ENCODE measurements at regions not wholly inside any gene's neighbourhood (a gene's known extent, or its start where the extent isn't known, plus 50 kb on each side); places are given as distances from the start of the nearest gene placed in this dataset.

GRCh38 chr5:120298981-120299380 lies 165.1 kb upstream of the PRR16 start:
- no peak for DNase-seq (ENCODE audit: low read depth)
- H3K4me3 ChIP-seq (ENCODE audit: low read depth, low read length): no peak overlapping the region
- TF ChIP-seq CTCF (IDR thresholded peaks at IDR 0.05; ENCODE audit: control insufficient read depth, extremely low read depth, insufficient read depth): no peak

- DNase-seq (ENCODE audit: low read depth): no peak
- no peak for TF ChIP-seq CTCF (IDR thresholded peaks at IDR 0.05; ENCODE audit: control insufficient read depth, extremely low read depth, insufficient read depth)
- H3K4me3 ChIP-seq (ENCODE audit: low read depth, low read length): no peak overlapping the region
These were observed 159.4 kb upstream of the PRR16 start for GRCh38 chr5:120304663-120305062.

- DNase-seq (ENCODE audit: low read depth): no peak
- H3K4me3 ChIP-seq (ENCODE audit: low read depth, low read length): no peak overlapping the region
- TF ChIP-seq CTCF (IDR thresholded peaks at IDR 0.05; ENCODE audit: control insufficient read depth, extremely low read depth, insufficient read depth): no peak
These were observed 157.8 kb upstream of the PRR16 start for GRCh38 chr5:120306303-120306702.

- H3K4me3 ChIP-seq (ENCODE audit: low read depth, low read length): no peak overlapping the region
- no peak for TF ChIP-seq CTCF (IDR thresholded peaks at IDR 0.05; ENCODE audit: control insufficient read depth, extremely low read depth, insufficient read depth)
- DNase-seq (ENCODE audit: low read depth): no peak
These were observed 149.9 kb upstream of the PRR16 start for GRCh38 chr5:120314191-120314590.

- TF ChIP-seq CTCF (IDR thresholded peaks at IDR 0.05; ENCODE audit: control insufficient read depth, extremely low read depth, insufficient read depth): no peak
- no peak for DNase-seq (ENCODE audit: low read depth)
- H3K4me3 ChIP-seq (ENCODE audit: low read depth, low read length): no peak overlapping the region
These were observed 143.5 kb upstream of the PRR16 start for GRCh38 chr5:120320626-120321025.

GRCh38 chr5:120326651-120327050 lies 137.4 kb upstream of the PRR16 start:
- no peak for DNase-seq (ENCODE audit: low read depth)
- no peak overlapping the region for H3K4me3 ChIP-seq (ENCODE audit: low read depth, low read length)
- TF ChIP-seq CTCF (IDR thresholded peaks at IDR 0.05; ENCODE audit: control insufficient read depth, extremely low read depth, insufficient read depth): no peak

- no peak for TF ChIP-seq CTCF (IDR thresholded peaks at IDR 0.05; ENCODE audit: control insufficient read depth, extremely low read depth, insufficient read depth)
- no peak for DNase-seq (ENCODE audit: low read depth)
- H3K4me3 ChIP-seq (ENCODE audit: low read depth, low read length): no peak overlapping the region
These were observed 136.9 kb upstream of the PRR16 start for GRCh38 chr5:120327180-120327579.

All from LNCaP clone FGC (cell line).